ENCODE measurements at regions not wholly inside any gene's neighbourhood (a gene's known extent, or its start where the extent isn't known, plus 50 kb on each side); places are given as distances from the start of the nearest gene placed in this dataset.

DNA sequence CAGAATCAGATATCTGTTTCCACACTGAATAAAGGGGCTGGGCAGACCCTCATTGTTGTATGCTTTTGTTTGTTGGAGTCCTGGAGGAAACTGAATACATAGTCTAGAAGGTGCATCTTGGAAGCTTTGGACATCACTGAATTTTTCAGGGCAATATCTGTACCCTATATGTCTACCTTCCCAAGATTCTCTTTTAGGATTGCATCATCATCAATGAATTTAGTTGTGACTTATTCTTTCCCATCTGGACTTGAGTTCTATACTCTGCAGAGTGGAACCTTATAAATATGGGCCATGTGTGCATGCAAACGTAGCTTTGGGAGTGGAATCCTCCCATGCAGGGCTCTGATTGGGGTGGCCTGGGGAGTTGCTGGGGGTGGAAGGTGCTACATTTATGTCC is 60.7 kb upstream of the PROKR2 start:
- DNase-seq = no peak
- intact Hi-C loops (cut with DNase I; ENCODE audit: low total_unique reads) = no loop called here
- H3K4me1 ChIP-seq = no peaks in the 10 kb centered on the region
- no peak overlapping the region for H3K4me3 ChIP-seq
- no peak overlapping the region for H3K27ac ChIP-seq
- TF ChIP-seq, protein P1, sequence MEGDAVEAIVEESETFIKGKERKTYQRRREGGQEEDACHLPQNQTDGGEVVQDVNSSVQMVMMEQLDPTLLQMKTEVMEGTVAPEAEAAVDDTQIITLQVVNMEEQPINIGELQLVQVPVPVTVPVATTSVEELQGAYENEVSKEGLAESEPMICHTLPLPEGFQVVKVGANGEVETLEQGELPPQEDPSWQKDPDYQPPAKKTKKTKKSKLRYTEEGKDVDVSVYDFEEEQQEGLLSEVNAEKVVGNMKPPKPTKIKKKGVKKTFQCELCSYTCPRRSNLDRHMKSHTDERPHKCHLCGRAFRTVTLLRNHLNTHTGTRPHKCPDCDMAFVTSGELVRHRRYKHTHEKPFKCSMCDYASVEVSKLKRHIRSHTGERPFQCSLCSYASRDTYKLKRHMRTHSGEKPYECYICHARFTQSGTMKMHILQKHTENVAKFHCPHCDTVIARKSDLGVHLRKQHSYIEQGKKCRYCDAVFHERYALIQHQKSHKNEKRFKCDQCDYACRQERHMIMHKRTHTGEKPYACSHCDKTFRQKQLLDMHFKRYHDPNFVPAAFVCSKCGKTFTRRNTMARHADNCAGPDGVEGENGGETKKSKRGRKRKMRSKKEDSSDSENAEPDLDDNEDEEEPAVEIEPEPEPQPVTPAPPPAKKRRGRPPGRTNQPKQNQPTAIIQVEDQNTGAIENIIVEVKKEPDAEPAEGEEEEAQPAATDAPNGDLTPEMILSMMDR (IDR thresholded peaks at IDR 0.05) = no peak
- H3K9me3 ChIP-seq = peaks cover 0 to 8% (median 0%) of the 10 kb centered on the region in 3 donors
- H3K36me3 ChIP-seq = no peaks in the 10 kb centered on the region
- H3K27me3 ChIP-seq = no peaks in the 10 kb centered on the region

DNA sequence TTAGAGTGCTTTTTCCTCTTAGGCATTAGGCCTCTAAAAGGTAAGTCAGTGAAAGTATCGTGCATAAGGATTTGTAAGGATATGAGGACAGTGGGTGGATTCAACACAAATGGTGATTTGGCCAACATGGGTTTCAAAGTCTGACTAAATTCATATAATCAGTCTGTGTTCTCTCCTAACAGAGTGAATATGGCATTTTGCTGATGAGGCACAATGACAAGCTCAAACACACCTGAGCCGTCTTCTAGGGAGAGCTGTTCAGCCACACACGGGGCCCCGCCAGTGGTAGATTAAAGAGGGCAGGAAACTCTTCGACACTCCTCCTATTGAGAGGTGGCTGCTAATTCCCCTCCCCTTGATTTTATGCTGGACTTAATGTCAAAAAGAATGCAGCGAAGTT is 59.5 kb upstream of the PROKR2 start:
- TF ChIP-seq, protein P1 (IDR thresholded peaks at IDR 0.05) = no peak
- Histone ChIP-seq H3K36me3 (no peaks in the 10 kb centered on the region), H3K27me3 (no peaks in the 10 kb centered on the region), H3K9me3 (peaks cover 0 to 3% (median 0%) of the 10 kb centered on the region in 3 donors), H3K4me1 (no peaks in the 10 kb centered on the region), H3K27ac (no peak overlapping the region), H3K4me3 (no peak overlapping the region)
- intact Hi-C loops (cut with DNase I; ENCODE audit: low total_unique reads) = no loop called here
- DNase-seq = no peak

- no peak for DNase-seq
- H3K27ac ChIP-seq = no peak overlapping the region
- TF ChIP-seq, protein P1 (IDR thresholded peaks at IDR 0.05) = no peak
- H3K36me3 ChIP-seq = no peaks in the 10 kb centered on the region
- H3K4me1 ChIP-seq = no peaks in the 10 kb centered on the region
- no peak overlapping the region for H3K4me3 ChIP-seq
- intact Hi-C loops (cut with DNase I; ENCODE audit: low total_unique reads) = no loop called here
- H3K9me3 ChIP-seq = peaks cover 0 to 3% (median 0%) of the 10 kb centered on the region in 3 donors
- H3K27me3 ChIP-seq = no peaks in the 10 kb centered on the region
Measured at GRCh38 chr20:5374171-5374570, 57.4 kb upstream of the PROKR2 start.

GRCh38 chr20:5372371-5372770 is 55.6 kb upstream of the PROKR2 start:
- no peaks in the 10 kb centered on the region for H3K36me3 ChIP-seq
- no peaks in the 10 kb centered on the region for H3K4me1 ChIP-seq
- H3K27ac ChIP-seq = no peak overlapping the region
- TF ChIP-seq, protein P1 (IDR thresholded peaks at IDR 0.05) = no peak
- no peak for DNase-seq
- H3K27me3 ChIP-seq = no peaks in the 10 kb centered on the region
- intact Hi-C loops (cut with DNase I; ENCODE audit: low total_unique reads) = no loop called here
- H3K9me3 ChIP-seq = peaks cover 0 to 3% (median 0%) of the 10 kb centered on the region in 3 donors
- no peak overlapping the region for H3K4me3 ChIP-seq

- intact Hi-C loops (cut with DNase I; ENCODE audit: low total_unique reads) = no loop called here
- Histone ChIP-seq H3K27ac (no peak overlapping the region), H3K27me3 (no peaks in the 10 kb centered on the region), H3K36me3 (no peaks in the 10 kb centered on the region), H3K9me3 (no peaks in the 10 kb centered on the region), H3K4me1 (no peaks in the 10 kb centered on the region), H3K4me3 (no peak overlapping the region)
- TF ChIP-seq, protein P1 (IDR thresholded peaks at IDR 0.05) = no peak
- DNase-seq = no peak
Measured at GRCh38 chr20:5369629-5370028, 52.9 kb upstream of the PROKR2 start.

Measured in tibial artery (tissue), 4 donors.